PC-9 (cell line): ENCODE measurements at regions not wholly inside any gene's neighbourhood (a gene's known extent, or its start where the extent isn't known, plus 50 kb on each side); places are given as distances from the start of the nearest gene placed in this dataset.

ENCODE experiments used
- CTCF ChIP-seq: fragments of 200-600 bp; sonication (generic); conservative IDR thresholded peaks from 2 replicates; pipeline ENCODE4 v1.6.1; 2017; ENCODE audit warnings: mixed run types, antibody characterized with exemption, mild to moderate bottlenecking, moderate library complexity
- EZH2 ChIP-seq: fragments of 200-600 bp; sonication (generic); IDR thresholded peaks from 2 replicates; pipeline ENCODE4 v1.8.0; 2017; ENCODE audit warnings: antibody characterized with exemption, low read depth

- no peak for TF ChIP-seq CTCF
- TF ChIP-seq EZH2 = no peak
These were observed 151.8 kb downstream of the FAM161A start for GRCh38 chr2:61702088-61702467.
